Activated T-helper 1 cell treated with anti-CD3 and anti-CD28 coated beads, Interleukin-12 subunit alpha, Interleukin-12 subunit beta, Interleukin-2, Interleukin-4 antibody, amounts not matched to agents 30 ng/mL and 10 ng/mL and 1 ng/mL, durations not matched to agents 14 hours and 24 hours and 36 hours (primary cell): ENCODE measurements at regions not wholly inside any gene's neighbourhood (a gene's known extent, or its start where the extent isn't known, plus 50 kb on each side); places are given as distances from the start of the nearest gene placed in this dataset.
"Not testable (repeated sequence)": the region's sequence is repeated elsewhere in the genome, so short reads cannot be mapped to it uniquely, and the experiment has no call there.

Source experiments
- DNase-seq: peaks from one replicate; pipeline ENCODE4 v3.0.0; 2021; ENCODE audit warnings: low spot score
- H3K27ac Mint-ChIP-seq: one replicate; pipeline ENCODE4 v1.8.0; 2021; ENCODE audit warnings: mild to moderate bottlenecking, mixed read lengths
- H3K27me3 Mint-ChIP-seq: one replicate; pipeline ENCODE4 v1.8.0; 2022; ENCODE audit warnings: mild to moderate bottlenecking, moderate library complexity, mixed read lengths; ENCODE audit not compliant: insufficient read depth
- H3K36me3 Mint-ChIP-seq: one replicate; pipeline ENCODE4 v1.8.0; 2021; ENCODE audit warnings: low read depth, mixed read lengths
- H3K4me1 Mint-ChIP-seq: one replicate; pipeline ENCODE4 v1.8.0; 2021; ENCODE audit warnings: low read depth, mixed read lengths
- H3K4me3 Mint-ChIP-seq: one replicate; pipeline ENCODE4 v1.8.0; 2021; ENCODE audit warnings: mild to moderate bottlenecking, moderate library complexity, mixed read lengths
- H3K9me3 Mint-ChIP-seq: one replicate; pipeline ENCODE4 v1.8.0; 2021; ENCODE audit warnings: mixed read lengths
- intact Hi-C: fragments of 100-400 bp; cut with micrococcal nuclease; formaldehyde crosslinking; loops from one replicate; pipeline ENCODE4 v1.15.1; 2024

GRCh38 chr6:126831461-126831860, 287.0 kb upstream of the RSPO3 start:
- Mint-ChIP-seq H3K9me3 (no peaks in the 10 kb centered on the region), H3K4me3 (no peak overlapping the region), H3K36me3 (no peaks in the 10 kb centered on the region), H3K4me1 (no peaks in the 10 kb centered on the region), H3K27me3 (no peaks in the 10 kb centered on the region), H3K27ac (no peak overlapping the region)
- intact Hi-C loops = no loop called here
- no peak for DNase-seq

GRCh38 chr6:126842769-126843168, 275.7 kb upstream of the RSPO3 start:
- Mint-ChIP-seq H3K36me3 (no peaks in the 10 kb centered on the region), H3K4me1 (no peaks in the 10 kb centered on the region), H3K27ac (no peak overlapping the region), H3K4me3 (no peak overlapping the region), H3K9me3 (no peaks in the 10 kb centered on the region), H3K27me3 (no peaks in the 10 kb centered on the region)
- intact Hi-C loops = no loop called here
- DNase-seq = no peak

- Mint-ChIP-seq H3K9me3 (no peaks in the 10 kb centered on the region), H3K4me3 (no peak overlapping the region), H3K36me3 (no peaks in the 10 kb centered on the region), H3K4me1 (no peaks in the 10 kb centered on the region), H3K27ac (no peak overlapping the region), H3K27me3 (no peaks in the 10 kb centered on the region)
- intact Hi-C loops = no loop called here
- DNase-seq = no peak
Observed at GRCh38 chr6:126848119-126848518, 270.4 kb upstream of the RSPO3 start.

- H3K4me1 Mint-ChIP-seq = no peaks in the 10 kb centered on the region
- no peak overlapping the region for H3K27ac Mint-ChIP-seq
- H3K27me3 Mint-ChIP-seq = no peaks in the 10 kb centered on the region
- H3K9me3 Mint-ChIP-seq = peaks cover 4% of the 10 kb centered on the region
- no peak overlapping the region for H3K4me3 Mint-ChIP-seq
- no peak for DNase-seq
- no peaks in the 10 kb centered on the region for H3K36me3 Mint-ChIP-seq
- intact Hi-C loops = no loop called here
Observed at GRCh38 chr6:126867641-126868040, 250.8 kb upstream of the RSPO3 start.

GRCh38 chr6:126873351-126873750, 245.1 kb upstream of the RSPO3 start:
- H3K27me3 Mint-ChIP-seq = no peaks in the 10 kb centered on the region
- no peak for DNase-seq
- no peaks in the 10 kb centered on the region for H3K4me1 Mint-ChIP-seq
- no peaks in the 10 kb centered on the region for H3K9me3 Mint-ChIP-seq
- no peak overlapping the region for H3K27ac Mint-ChIP-seq
- intact Hi-C loops = no loop called here
- no peaks in the 10 kb centered on the region for H3K36me3 Mint-ChIP-seq
- H3K4me3 Mint-ChIP-seq = no peak overlapping the region

GRCh38 chr6:126873791-126874190, 244.7 kb upstream of the RSPO3 start:
- Mint-ChIP-seq H3K4me1 (no peaks in the 10 kb centered on the region), H3K36me3 (no peaks in the 10 kb centered on the region), H3K27me3 (no peaks in the 10 kb centered on the region), H3K4me3 (no peak overlapping the region), H3K27ac (no peak overlapping the region), H3K9me3 (no peaks in the 10 kb centered on the region)
- no peak for DNase-seq
- intact Hi-C loops = no loop called here

GRCh38 chr6:126876446-126876845, 242.0 kb upstream of the RSPO3 start:
- no peaks in the 10 kb centered on the region for H3K9me3 Mint-ChIP-seq
- H3K4me3 Mint-ChIP-seq = no peak overlapping the region
- no peak for DNase-seq
- no peak overlapping the region for H3K27ac Mint-ChIP-seq
- H3K4me1 Mint-ChIP-seq = no peaks in the 10 kb centered on the region
- H3K36me3 Mint-ChIP-seq = no peaks in the 10 kb centered on the region
- intact Hi-C loops = no loop called here
- no peaks in the 10 kb centered on the region for H3K27me3 Mint-ChIP-seq

GRCh38 chr6:126880964-126881363, 237.5 kb upstream of the RSPO3 start:
- no peaks in the 10 kb centered on the region for H3K36me3 Mint-ChIP-seq

GRCh38 chr6:126886106-126886505, 232.4 kb upstream of the RSPO3 start:
- Mint-ChIP-seq H3K4me1 (no peaks in the 10 kb centered on the region), H3K9me3 (no peaks in the 10 kb centered on the region), H3K27ac (no peak overlapping the region), H3K27me3 (peaks cover 3% of the 10 kb centered on the region), H3K4me3 (no peak overlapping the region), H3K36me3 (no peaks in the 10 kb centered on the region)
- intact Hi-C loops = no loop called here
- no peak for DNase-seq

More at GRCh38 chr6:126880964-126881363, 237.5 kb upstream of the RSPO3 start:
- no peaks in the 10 kb centered on the region for H3K9me3 Mint-ChIP-seq
- no peak overlapping the region for H3K4me3 Mint-ChIP-seq
- no peaks in the 10 kb centered on the region for H3K4me1 Mint-ChIP-seq
- H3K27me3 Mint-ChIP-seq = no peaks in the 10 kb centered on the region
- H3K27ac Mint-ChIP-seq = no peak overlapping the region
- intact Hi-C loops = no loop called here
- no peak for DNase-seq

- intact Hi-C loops = no loop called here
- Mint-ChIP-seq H3K27me3 (peaks cover 3% of the 10 kb centered on the region), H3K36me3 (no peaks in the 10 kb centered on the region), H3K9me3 (no peaks in the 10 kb centered on the region), H3K4me3 (no peak overlapping the region), H3K27ac (no peak overlapping the region), H3K4me1 (no peaks in the 10 kb centered on the region)
- DNase-seq = no peak
Observed at GRCh38 chr6:126888727-126889725, 229.4 kb upstream of the RSPO3 start.

GRCh38 chr6:126890055-126890454, 228.4 kb upstream of the RSPO3 start:
- peaks cover 3% of the 10 kb centered on the region for H3K27me3 Mint-ChIP-seq
- no peak overlapping the region for H3K27ac Mint-ChIP-seq
- H3K4me1 Mint-ChIP-seq = no peaks in the 10 kb centered on the region
- H3K9me3 Mint-ChIP-seq = no peaks in the 10 kb centered on the region
- no peaks in the 10 kb centered on the region for H3K36me3 Mint-ChIP-seq
- intact Hi-C loops = no loop called here
- no peak for DNase-seq
- H3K4me3 Mint-ChIP-seq = no peak overlapping the region

- no peak overlapping the region for H3K27ac Mint-ChIP-seq
- no peaks in the 10 kb centered on the region for H3K4me1 Mint-ChIP-seq
- intact Hi-C loops = no loop called here
- no peaks in the 10 kb centered on the region for H3K36me3 Mint-ChIP-seq
- H3K9me3 Mint-ChIP-seq = no peaks in the 10 kb centered on the region
- peaks cover 3% of the 10 kb centered on the region for H3K27me3 Mint-ChIP-seq
- no peak overlapping the region for H3K4me3 Mint-ChIP-seq
- no peak for DNase-seq
Observed at GRCh38 chr6:126891158-126891557, 227.3 kb upstream of the RSPO3 start.

- H3K9me3 Mint-ChIP-seq, H3K4me3 Mint-ChIP-seq, intact Hi-C loops, DNase-seq, H3K27me3 Mint-ChIP-seq, H3K36me3 Mint-ChIP-seq, H3K4me1 Mint-ChIP-seq, H3K27ac Mint-ChIP-seq: not testable (repeated sequence)
Observed at GRCh38 chr6:126892869-126893268, 225.6 kb upstream of the RSPO3 start.
